ENCODE measurements at regions not wholly inside any gene's neighbourhood (a gene's known extent, or its start where the extent isn't known, plus 50 kb on each side); places are given as distances from the start of the nearest gene placed in this dataset.

DNA sequence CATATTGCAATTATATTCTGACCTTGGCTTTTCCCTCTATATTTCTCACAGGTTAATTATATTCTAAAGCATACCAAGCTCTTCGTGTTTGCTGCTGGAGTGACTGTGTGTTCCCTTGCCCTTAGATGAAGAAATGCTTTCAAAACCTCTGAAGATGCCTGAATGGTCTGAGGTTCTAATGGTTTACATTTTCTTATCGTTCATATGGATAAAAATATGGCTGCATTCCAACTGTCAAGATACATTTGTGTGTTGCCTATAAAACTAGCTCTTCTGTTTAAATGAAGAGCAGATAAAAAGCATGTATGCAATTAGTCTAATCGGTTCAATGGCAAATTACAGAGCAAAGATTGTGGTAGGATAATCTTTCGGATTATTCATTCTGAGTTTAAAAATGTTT, 68.4 kb upstream of the ANKRD10 start:
- ChIA-PET POLR2A (ENCODE audit: partially characterized antibody) (no interaction called here), CTCF (ENCODE audit: partially characterized antibody) (interaction anchor here (2.4 kb wide), 1 partner anchor 38 kb away, joined by 5 read pairs; no protein-coding TSS in a partner anchor)
- H2AFZ ChIP-seq (ENCODE audit: low read length): no peak overlapping the region
- H3K4me1 ChIP-seq (replicated peaks in 1 of 4; ENCODE audit: control insufficient read depth in 3 of 4, insufficient read depth in 4 of 4, low read length in 3 of 4): no peaks in the 10 kb centered on the region
- no peak overlapping the region for H2AK5ac ChIP-seq (ENCODE audit: low read depth, low read length)
- no peak overlapping the region for H2BK5ac ChIP-seq (ENCODE audit: low read depth, low read length)
- H2BK120ac ChIP-seq (replicated peaks; ENCODE audit: low read depth, low read length): no peak overlapping the region
- H3K23me2 ChIP-seq (ENCODE audit: low read depth, low read length): no peaks in the 10 kb centered on the region
- DNase-seq (ENCODE audit: low read depth in 1 of 2, low spot score in 2 of 2) (no peak), FAIRE-seq (no peak)
- no peaks in the 10 kb centered on the region for H4K20me1 ChIP-seq (replicated peaks in 1 of 2; ENCODE audit: control insufficient read depth in 1 of 2, insufficient read depth in 2 of 2, low read length in 2 of 2)
- H3K14ac ChIP-seq (ENCODE audit: insufficient read length): no peak overlapping the region
- no peak overlapping the region for H4K91ac ChIP-seq (replicated peaks; ENCODE audit: insufficient read length, low read length)
- no peak overlapping the region for H4K5ac ChIP-seq (ENCODE audit: insufficient read length, low read depth, low read length)
- H3K4ac ChIP-seq (replicated peaks; ENCODE audit: insufficient read length, low read depth, low read length): no peak overlapping the region
- no peaks in the 10 kb centered on the region for H3K9me3 ChIP-seq (ENCODE audit: insufficient read depth in 2 of 2, low read depth in 1 of 2, low read length in 1 of 2)
- 87% methylated on average over 4 of the region's 4 CpGs; no CpG with 5 or more reads in 1 of the 2 experiments for whole genome bisulfite sequencing, 2 experiments (ENCODE audit: extremely low coverage in 1 of 2, insufficient coverage in 1 of 2, insufficient read length in 1 of 2, insufficient replicate concordance in 2 of 2, low coverage in 1 of 2, low lambda C conversion rate in 2 of 2, missing lambda C conversion rate in 1 of 2)
- no peak overlapping the region for H3K18ac ChIP-seq (ENCODE audit: extremely low read depth, low read length)
- no peak overlapping the region for H3K4me2 ChIP-seq (ENCODE audit: insufficient read depth in 1 of 2, low read depth in 2 of 2, low read length in 2 of 2)
- no peak overlapping the region for H2BK20ac ChIP-seq (ENCODE audit: low read length)
- H3K27ac ChIP-seq (ENCODE audit: low read depth, low read length): no peak overlapping the region
- no peak overlapping the region for H3K9ac ChIP-seq (replicated peaks in 1 of 4; ENCODE audit: extremely low read depth in 1 of 4, low read depth in 3 of 4, low read length in 3 of 4)
- H3K23ac ChIP-seq (ENCODE audit: insufficient read length): no peak overlapping the region
- H4K8ac ChIP-seq (ENCODE audit: extremely low read depth, insufficient read depth, low read length): no peak overlapping the region
- H2BK15ac ChIP-seq (ENCODE audit: low read length): no peak overlapping the region
- no peak overlapping the region for H2BK12ac ChIP-seq (ENCODE audit: low read depth, low read length)
- H3K79me1 ChIP-seq (ENCODE audit: low read depth, low read length): no peaks in the 10 kb centered on the region
- H3K56ac ChIP-seq (replicated peaks; ENCODE audit: insufficient read length, low read depth, low read length): no peak overlapping the region
- no peaks in the 10 kb centered on the region for H3K36me3 ChIP-seq (ENCODE audit: control insufficient read depth in 2 of 4, insufficient read depth in 4 of 4, low read length in 3 of 4)
- H3K27me3 ChIP-seq (replicated peaks in 1 of 4; ENCODE audit: control insufficient read depth in 3 of 4, extremely low read depth in 1 of 4, insufficient read depth in 3 of 4, low read length in 3 of 4): no peaks in the 10 kb centered on the region
- H3K4me3 ChIP-seq (ENCODE audit: extremely low read depth in 1 of 4, insufficient read depth in 2 of 4, low read depth in 3 of 4, low read length in 4 of 4): no peak overlapping the region
- TF ChIP-seq, protein P1, sequence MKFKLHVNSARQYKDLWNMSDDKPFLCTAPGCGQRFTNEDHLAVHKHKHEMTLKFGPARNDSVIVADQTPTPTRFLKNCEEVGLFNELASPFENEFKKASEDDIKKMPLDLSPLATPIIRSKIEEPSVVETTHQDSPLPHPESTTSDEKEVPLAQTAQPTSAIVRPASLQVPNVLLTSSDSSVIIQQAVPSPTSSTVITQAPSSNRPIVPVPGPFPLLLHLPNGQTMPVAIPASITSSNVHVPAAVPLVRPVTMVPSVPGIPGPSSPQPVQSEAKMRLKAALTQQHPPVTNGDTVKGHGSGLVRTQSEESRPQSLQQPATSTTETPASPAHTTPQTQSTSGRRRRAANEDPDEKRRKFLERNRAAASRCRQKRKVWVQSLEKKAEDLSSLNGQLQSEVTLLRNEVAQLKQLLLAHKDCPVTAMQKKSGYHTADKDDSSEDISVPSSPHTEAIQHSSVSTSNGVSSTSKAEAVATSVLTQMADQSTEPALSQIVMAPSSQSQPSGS (IDR thresholded peaks at IDR 0.05; ENCODE audit: low read length): no peak
- no peak for TF ChIP-seq TEAD4 (IDR thresholded peaks at IDR 0.05; ENCODE audit: low read depth, low read length)
- no peaks in the 10 kb centered on the region for H3K79me2 ChIP-seq (ENCODE audit: control insufficient read depth in 1 of 2, insufficient read depth in 2 of 2, low read length in 2 of 2)

Data from H1 (cell line).